GM23338 (cell line): ENCODE measurements at regions not wholly inside any gene's neighbourhood (a gene's known extent, or its start where the extent isn't known, plus 50 kb on each side); places are given as distances from the start of the nearest gene placed in this dataset.

Source experiments
- ATAC-seq: fragments of 200-7000 bp; cut with Tn5 transposase; 3 replicates; pipeline ENCODE4 v1.9.1; 2020
- DNase-seq: peaks from one replicate; pipeline ENCODE4 v3.0.0-alpha.2; 2015; ENCODE audit warnings: low spot score
- H2AFZ ChIP-seq: fragments of 200-600 bp; sonication (generic); 2 replicates; pipeline ENCODE4 v1.8.0; 2016; ENCODE audit warnings: antibody characterized with exemption, mild to moderate bottlenecking, moderate library complexity
- H3F3A ChIP-seq: fragments of 200-600 bp; sonication (generic); replicated peaks from 2 replicates; pipeline ENCODE4 v1.8.0; 2017; ENCODE audit warnings: antibody characterized with exemption, mixed run types, low read depth
- H3K27ac ChIP-seq: fragments of 200-600 bp; sonication (generic); 2 replicates; pipeline ENCODE4 v1.6.1; 2016; ENCODE audit warnings: low read depth
- H3K27me3 ChIP-seq: fragments of 200-600 bp; sonication (generic); 2 replicates; pipeline ENCODE4 v1.8.0; 2016; ENCODE audit warnings: mild to moderate bottlenecking, mixed run types, moderate library complexity; ENCODE audit not compliant: insufficient read depth
- H3K36me3 ChIP-seq: fragments of 200-600 bp; sonication (generic); 2 replicates; pipeline ENCODE4 v1.8.0; 2016; ENCODE audit warnings: mild to moderate bottlenecking; ENCODE audit not compliant: insufficient read depth
- H3K4me1 ChIP-seq: fragments of 200-600 bp; sonication (generic); 2 replicates; pipeline ENCODE4 v1.8.0; 2016; ENCODE audit warnings: mild to moderate bottlenecking, moderate library complexity; ENCODE audit not compliant: insufficient read depth
- H3K4me2 ChIP-seq: fragments of 200-600 bp; sonication (generic); 2 replicates; pipeline ENCODE4 v1.7.1; 2017; ENCODE audit warnings: mixed run types
- H3K4me3 ChIP-seq: fragments of 200-600 bp; sonication (generic); 2 replicates; pipeline ENCODE4 v1.6.1; 2016; ENCODE audit warnings: mixed run types
- H3K79me2 ChIP-seq: fragments of 200-600 bp; sonication (generic); replicated peaks from 2 replicates; pipeline ENCODE4 v1.8.0; 2017; ENCODE audit warnings: mild to moderate bottlenecking; ENCODE audit not compliant: insufficient read depth
- H3K9me2 ChIP-seq: fragments of 200-600 bp; sonication (generic); 2 replicates; pipeline ENCODE4 v1.8.0; 2017; ENCODE audit not compliant: insufficient read depth
- H4K20me1 ChIP-seq: fragments of 200-600 bp; sonication (generic); replicated peaks from 2 replicates; pipeline ENCODE4 v1.8.0; 2017; ENCODE audit warnings: mild to moderate bottlenecking; ENCODE audit not compliant: insufficient read depth
- H3K27ac Mint-ChIP-seq: 2 replicates; pipeline ENCODE4 v1.8.0; 2020; ENCODE audit warnings: inconsistent platforms, mild to moderate bottlenecking, moderate library complexity, mixed read lengths
- H3K27me3 Mint-ChIP-seq: 3 replicates; pipeline ENCODE4 v1.8.0; 2022; ENCODE audit warnings: low read depth, mild to moderate bottlenecking, moderate library complexity, mixed read lengths, inconsistent platforms; ENCODE audit not compliant: insufficient read depth, poor library complexity
- H3K36me3 Mint-ChIP-seq: 3 replicates; pipeline ENCODE4 v1.8.0; 2021; ENCODE audit warnings: low read depth, mild to moderate bottlenecking, inconsistent platforms, moderate library complexity, mixed read lengths
- H3K4me1 Mint-ChIP-seq: 3 replicates; pipeline ENCODE4 v1.8.0; 2020; ENCODE audit warnings: mild to moderate bottlenecking, inconsistent platforms, mixed read lengths
- H3K4me3 Mint-ChIP-seq: 3 replicates; pipeline ENCODE4 v1.8.0; 2021; ENCODE audit warnings: moderate library complexity, mild to moderate bottlenecking, inconsistent platforms, mixed read lengths
- H3K9me3 Mint-ChIP-seq: 3 replicates; pipeline ENCODE4 v1.8.0; 2020; ENCODE audit warnings: moderate library complexity, mild to moderate bottlenecking, inconsistent platforms, mixed read lengths
- EZH2 ChIP-seq: fragments of 200-600 bp; sonication (generic); IDR thresholded peaks from one replicate; pipeline ENCODE4 v1.8.0; 2017; ENCODE audit warnings: antibody characterized with exemption, mild to moderate bottlenecking, low read depth; ENCODE audit not compliant: unreplicated experiment
- EZH2phosphoT487 ChIP-seq: fragments of 200-600 bp; sonication (generic); IDR thresholded peaks from one replicate; pipeline ENCODE4 v1.8.1; 2018; ENCODE audit warnings: antibody characterized with exemption; ENCODE audit not compliant: unreplicated experiment
- JUNB ChIP-seq: IDR thresholded peaks from one replicate; pipeline ENCODE4 v1.6.1; 2016; ENCODE audit warnings: antibody characterized with exemption; ENCODE audit not compliant: unreplicated experiment
- NANOG ChIP-seq: IDR thresholded peaks from 2 replicates; pipeline ENCODE4 v1.6.1; 2016; ENCODE audit warnings: antibody characterized with exemption, borderline replicate concordance
- POLR2AphosphoS5 ChIP-seq: IDR thresholded peaks from 2 replicates; pipeline ENCODE4 v1.6.1; 2016; ENCODE audit warnings: antibody characterized with exemption, low read depth
- STAT1 ChIP-seq: IDR thresholded peaks from one replicate; pipeline ENCODE4 v1.6.1; 2016; ENCODE audit warnings: antibody characterized with exemption; ENCODE audit not compliant: unreplicated experiment
- ZNF114 ChIP-seq: fragments of 250-450 bp; sonication (Bioruptor Pico); IDR thresholded peaks from 2 replicates; pipeline ENCODE4 v1.5.0; 2020; ENCODE audit warnings: mild to moderate bottlenecking, moderate library complexity
- ZNF331 ChIP-seq: fragments of 250-450 bp; sonication (Bioruptor Pico); IDR thresholded peaks from 2 replicates; pipeline ENCODE4 v1.5.0; 2020; ENCODE audit warnings: low read depth, mild to moderate bottlenecking, moderate library complexity
- TF ChIP-seq, protein P1 (sequence below): IDR thresholded peaks from 2 replicates; pipeline ENCODE4 v1.6.1; 2016; ENCODE audit warnings: antibody characterized with exemption
- TF ChIP-seq, protein P2 (sequence below): fragments of 250-450 bp; sonication (Bioruptor Pico); IDR thresholded peaks from 2 replicates; pipeline ENCODE4 v1.5.0; 2020; ENCODE audit warnings: mild to moderate bottlenecking, moderate library complexity
- TF ChIP-seq, protein P3 (sequence below): IDR thresholded peaks from one replicate; pipeline ENCODE4 v1.6.1; 2018; ENCODE audit warnings: antibody characterized with exemption; ENCODE audit not compliant: unreplicated experiment

- H4K20me1 ChIP-seq = no peaks in the 10 kb centered on the region
- H3K4me3 ChIP-seq = no peak overlapping the region
- ATAC-seq (no peak), DNase-seq (no peak)
- no peaks in the 10 kb centered on the region for H3K27me3 Mint-ChIP-seq
- H3K27me3 ChIP-seq = no peaks in the 10 kb centered on the region
- H3K4me2 ChIP-seq = no peak overlapping the region
- no peak overlapping the region for H3K27ac Mint-ChIP-seq
- H3K36me3 Mint-ChIP-seq = no peaks in the 10 kb centered on the region
- H3F3A ChIP-seq = no peaks in the 10 kb centered on the region
- 0 out of 2 replicates have a peak, but pooled peaks cover 3% of the 10 kb centered on the region for H3K9me2 ChIP-seq
- H2AFZ ChIP-seq = peak overlapping the region; percentile 18; the same call in 1 of the 2 replicates
- TF ChIP-seq POLR2AphosphoS5 = no peak
- TF ChIP-seq ZNF331 (CRISPR knock-in tag) = no peak
- TF ChIP-seq, protein P1, sequence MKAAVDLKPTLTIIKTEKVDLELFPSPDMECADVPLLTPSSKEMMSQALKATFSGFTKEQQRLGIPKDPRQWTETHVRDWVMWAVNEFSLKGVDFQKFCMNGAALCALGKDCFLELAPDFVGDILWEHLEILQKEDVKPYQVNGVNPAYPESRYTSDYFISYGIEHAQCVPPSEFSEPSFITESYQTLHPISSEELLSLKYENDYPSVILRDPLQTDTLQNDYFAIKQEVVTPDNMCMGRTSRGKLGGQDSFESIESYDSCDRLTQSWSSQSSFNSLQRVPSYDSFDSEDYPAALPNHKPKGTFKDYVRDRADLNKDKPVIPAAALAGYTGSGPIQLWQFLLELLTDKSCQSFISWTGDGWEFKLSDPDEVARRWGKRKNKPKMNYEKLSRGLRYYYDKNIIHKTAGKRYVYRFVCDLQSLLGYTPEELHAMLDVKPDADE = no peak
- TF ChIP-seq, protein P2, sequence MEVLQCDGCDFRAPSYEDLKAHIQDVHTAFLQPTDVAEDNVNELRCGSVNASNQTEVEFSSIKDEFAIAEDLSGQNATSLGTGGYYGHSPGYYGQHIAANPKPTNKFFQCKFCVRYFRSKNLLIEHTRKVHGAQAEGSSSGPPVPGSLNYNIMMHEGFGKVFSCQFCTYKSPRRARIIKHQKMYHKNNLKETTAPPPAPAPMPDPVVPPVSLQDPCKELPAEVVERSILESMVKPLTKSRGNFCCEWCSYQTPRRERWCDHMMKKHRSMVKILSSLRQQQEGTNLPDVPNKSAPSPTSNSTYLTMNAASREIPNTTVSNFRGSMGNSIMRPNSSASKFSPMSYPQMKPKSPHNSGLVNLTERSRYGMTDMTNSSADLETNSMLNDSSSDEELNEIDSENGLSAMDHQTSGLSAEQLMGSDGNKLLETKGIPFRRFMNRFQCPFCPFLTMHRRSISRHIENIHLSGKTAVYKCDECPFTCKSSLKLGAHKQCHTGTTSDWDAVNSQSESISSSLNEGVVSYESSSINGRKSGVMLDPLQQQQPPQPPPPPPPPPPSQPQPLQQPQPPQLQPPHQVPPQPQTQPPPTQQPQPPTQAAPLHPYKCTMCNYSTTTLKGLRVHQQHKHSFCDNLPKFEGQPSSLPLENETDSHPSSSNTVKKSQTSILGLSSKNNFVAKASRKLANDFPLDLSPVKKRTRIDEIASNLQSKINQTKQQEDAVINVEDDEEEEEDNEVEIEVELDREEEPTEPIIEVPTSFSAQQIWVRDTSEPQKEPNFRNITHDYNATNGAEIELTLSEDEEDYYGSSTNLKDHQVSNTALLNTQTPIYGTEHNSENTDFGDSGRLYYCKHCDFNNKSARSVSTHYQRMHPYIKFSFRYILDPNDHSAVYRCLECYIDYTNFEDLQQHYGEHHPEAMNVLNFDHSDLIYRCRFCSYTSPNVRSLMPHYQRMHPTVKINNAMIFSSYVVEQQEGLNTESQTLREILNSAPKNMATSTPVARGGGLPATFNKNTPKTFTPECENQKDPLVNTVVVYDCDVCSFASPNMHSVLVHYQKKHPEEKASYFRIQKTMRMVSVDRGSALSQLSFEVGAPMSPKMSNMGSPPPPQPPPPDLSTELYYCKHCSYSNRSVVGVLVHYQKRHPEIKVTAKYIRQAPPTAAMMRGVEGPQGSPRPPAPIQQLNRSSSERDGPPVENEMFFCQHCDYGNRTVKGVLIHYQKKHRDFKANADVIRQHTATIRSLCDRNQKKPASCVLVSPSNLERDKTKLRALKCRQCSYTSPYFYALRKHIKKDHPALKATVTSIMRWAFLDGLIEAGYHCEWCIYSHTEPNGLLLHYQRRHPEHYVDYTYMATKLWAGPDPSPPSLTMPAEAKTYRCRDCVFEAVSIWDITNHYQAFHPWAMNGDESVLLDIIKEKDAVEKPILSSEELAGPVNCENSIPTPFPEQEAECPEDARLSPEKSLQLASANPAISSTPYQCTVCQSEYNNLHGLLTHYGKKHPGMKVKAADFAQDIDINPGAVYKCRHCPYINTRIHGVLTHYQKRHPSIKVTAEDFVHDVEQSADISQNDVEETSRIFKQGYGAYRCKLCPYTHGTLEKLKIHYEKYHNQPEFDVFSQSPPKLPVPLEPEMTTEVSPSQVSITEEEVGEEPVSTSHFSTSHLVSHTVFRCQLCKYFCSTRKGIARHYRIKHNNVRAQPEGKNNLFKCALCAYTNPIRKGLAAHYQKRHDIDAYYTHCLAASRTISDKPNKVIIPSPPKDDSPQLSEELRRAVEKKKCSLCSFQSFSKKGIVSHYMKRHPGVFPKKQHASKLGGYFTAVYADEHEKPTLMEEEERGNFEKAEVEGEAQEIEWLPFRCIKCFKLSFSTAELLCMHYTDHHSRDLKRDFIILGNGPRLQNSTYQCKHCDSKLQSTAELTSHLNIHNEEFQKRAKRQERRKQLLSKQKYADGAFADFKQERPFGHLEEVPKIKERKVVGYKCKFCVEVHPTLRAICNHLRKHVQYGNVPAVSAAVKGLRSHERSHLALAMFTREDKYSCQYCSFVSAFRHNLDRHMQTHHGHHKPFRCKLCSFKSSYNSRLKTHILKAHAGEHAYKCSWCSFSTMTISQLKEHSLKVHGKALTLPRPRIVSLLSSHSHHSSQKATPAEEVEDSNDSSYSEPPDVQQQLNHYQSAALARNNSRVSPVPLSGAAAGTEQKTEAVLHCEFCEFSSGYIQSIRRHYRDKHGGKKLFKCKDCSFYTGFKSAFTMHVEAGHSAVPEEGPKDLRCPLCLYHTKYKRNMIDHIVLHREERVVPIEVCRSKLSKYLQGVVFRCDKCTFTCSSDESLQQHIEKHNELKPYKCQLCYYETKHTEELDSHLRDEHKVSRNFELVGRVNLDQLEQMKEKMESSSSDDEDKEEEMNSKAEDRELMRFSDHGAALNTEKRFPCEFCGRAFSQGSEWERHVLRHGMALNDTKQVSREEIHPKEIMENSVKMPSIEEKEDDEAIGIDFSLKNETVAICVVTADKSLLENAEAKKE = no peak
- TF ChIP-seq ZNF114 = no peak
- no peak for TF ChIP-seq JUNB
- TF ChIP-seq EZH2phosphoT487 = no peak
- no peak for TF ChIP-seq NANOG
- TF ChIP-seq, protein P3, sequence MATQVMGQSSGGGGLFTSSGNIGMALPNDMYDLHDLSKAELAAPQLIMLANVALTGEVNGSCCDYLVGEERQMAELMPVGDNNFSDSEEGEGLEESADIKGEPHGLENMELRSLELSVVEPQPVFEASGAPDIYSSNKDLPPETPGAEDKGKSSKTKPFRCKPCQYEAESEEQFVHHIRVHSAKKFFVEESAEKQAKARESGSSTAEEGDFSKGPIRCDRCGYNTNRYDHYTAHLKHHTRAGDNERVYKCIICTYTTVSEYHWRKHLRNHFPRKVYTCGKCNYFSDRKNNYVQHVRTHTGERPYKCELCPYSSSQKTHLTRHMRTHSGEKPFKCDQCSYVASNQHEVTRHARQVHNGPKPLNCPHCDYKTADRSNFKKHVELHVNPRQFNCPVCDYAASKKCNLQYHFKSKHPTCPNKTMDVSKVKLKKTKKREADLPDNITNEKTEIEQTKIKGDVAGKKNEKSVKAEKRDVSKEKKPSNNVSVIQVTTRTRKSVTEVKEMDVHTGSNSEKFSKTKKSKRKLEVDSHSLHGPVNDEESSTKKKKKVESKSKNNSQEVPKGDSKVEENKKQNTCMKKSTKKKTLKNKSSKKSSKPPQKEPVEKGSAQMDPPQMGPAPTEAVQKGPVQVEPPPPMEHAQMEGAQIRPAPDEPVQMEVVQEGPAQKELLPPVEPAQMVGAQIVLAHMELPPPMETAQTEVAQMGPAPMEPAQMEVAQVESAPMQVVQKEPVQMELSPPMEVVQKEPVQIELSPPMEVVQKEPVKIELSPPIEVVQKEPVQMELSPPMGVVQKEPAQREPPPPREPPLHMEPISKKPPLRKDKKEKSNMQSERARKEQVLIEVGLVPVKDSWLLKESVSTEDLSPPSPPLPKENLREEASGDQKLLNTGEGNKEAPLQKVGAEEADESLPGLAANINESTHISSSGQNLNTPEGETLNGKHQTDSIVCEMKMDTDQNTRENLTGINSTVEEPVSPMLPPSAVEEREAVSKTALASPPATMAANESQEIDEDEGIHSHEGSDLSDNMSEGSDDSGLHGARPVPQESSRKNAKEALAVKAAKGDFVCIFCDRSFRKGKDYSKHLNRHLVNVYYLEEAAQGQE = no peak
- no peak for TF ChIP-seq EZH2
- TF ChIP-seq STAT1 = no peak
- no peaks in the 10 kb centered on the region for H3K4me1 ChIP-seq
- H3K4me3 Mint-ChIP-seq = no peak overlapping the region
- no peak overlapping the region for H3K27ac ChIP-seq
- no peaks in the 10 kb centered on the region for H3K4me1 Mint-ChIP-seq
- H3K9me3 Mint-ChIP-seq = no peaks in the 10 kb centered on the region
- H3K79me2 ChIP-seq = no peaks in the 10 kb centered on the region
- H3K36me3 ChIP-seq = no peaks in the 10 kb centered on the region
Measured at GRCh38 chr2:223365158-223365679, 236.9 kb downstream of the SCG2 start.
